ENCODE measurements at regions not wholly inside any gene's neighbourhood (a gene's known extent, or its start where the extent isn't known, plus 50 kb on each side); places are given as distances from the start of the nearest gene placed in this dataset.
"Not testable (repeated sequence)": the region's sequence is repeated elsewhere in the genome, so short reads cannot be mapped to it uniquely, and the experiment has no call there.

DNA sequence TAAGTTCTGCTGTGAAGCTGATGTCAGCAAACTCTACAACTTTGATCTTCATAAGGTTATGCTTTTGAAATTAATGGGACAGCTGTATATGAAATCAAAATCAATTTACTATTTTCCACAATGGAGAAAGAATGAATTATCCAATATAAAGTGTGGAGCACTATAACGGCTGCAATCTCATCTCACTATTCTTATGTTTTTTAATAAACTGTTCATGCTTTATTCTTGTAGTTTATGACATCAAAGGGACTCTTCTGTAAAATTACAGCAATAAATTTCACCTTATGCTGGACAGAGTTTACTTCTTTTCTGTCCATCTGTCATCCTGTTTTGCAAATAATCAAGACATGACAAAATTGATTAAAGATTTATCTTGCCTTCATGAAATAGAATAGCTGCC is 192.5 kb downstream of the TECRL start:
- no peak for DNase-seq

DNA sequence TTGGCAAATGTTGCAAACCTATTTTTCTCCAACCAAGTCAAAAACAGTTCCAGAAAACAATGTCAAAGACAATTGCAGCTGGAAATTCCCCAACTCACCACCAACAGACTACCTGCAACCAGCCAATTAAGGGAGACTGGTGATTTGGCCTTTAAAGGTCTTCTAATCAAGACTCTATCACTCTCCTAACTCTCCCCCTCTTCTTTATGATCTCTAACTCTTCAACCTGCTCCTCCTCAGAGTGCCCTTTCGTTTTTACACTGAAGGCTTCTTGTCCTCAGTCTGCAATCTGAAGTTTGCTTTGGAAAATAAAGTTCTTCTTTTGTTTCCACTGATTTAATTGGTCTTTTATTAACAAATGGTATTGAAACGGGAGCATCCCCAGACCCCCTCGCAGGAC is 203.9 kb downstream of the TECRL start:
- no peak for DNase-seq

DNA sequence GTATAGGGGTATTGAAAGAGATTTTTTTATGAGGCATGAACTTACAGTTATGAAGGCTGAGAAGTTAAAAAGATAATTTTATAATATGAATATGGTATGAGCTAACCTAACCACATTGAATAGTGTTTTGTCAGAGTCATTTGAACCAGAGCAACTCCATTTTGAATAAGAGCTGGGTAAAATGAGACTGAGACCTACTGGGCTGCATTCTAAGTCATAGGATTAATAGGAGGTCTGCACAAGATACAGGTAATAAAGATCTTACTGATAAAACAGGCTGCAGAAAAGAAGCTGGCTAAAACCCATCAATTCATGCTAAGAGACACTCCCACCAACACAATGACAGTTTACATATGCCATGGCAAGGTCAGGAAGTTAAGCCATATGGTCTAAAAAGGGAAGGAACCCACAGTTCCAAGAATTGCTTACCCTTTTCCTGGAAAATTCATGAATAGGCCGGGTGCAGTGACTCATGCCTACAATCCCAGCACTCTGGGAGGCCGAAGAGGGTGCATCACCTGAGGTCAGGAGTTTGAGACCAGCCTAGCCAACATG is 209.2 kb downstream of the TECRL start:
- no peak for DNase-seq

DNA sequence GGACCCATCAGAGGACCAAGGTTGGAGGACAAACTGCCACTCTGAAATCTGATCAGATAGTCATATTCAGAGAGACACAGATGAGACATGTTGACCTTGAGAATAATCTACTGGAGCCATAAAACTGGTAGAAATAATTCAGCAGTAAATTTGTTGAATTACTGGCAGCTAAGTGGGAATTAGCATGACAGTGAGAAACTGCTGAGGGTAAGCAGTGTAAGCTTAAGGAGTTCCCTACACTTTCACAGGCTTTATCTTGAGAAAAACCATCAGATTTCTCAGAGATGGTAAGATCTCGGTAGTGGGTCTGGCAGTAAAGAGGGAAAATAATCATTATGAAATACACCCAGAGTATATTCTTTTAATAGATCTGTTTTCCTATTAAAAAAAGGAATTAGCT is 213.7 kb downstream of the TECRL start:
- no peak for DNase-seq

DNA sequence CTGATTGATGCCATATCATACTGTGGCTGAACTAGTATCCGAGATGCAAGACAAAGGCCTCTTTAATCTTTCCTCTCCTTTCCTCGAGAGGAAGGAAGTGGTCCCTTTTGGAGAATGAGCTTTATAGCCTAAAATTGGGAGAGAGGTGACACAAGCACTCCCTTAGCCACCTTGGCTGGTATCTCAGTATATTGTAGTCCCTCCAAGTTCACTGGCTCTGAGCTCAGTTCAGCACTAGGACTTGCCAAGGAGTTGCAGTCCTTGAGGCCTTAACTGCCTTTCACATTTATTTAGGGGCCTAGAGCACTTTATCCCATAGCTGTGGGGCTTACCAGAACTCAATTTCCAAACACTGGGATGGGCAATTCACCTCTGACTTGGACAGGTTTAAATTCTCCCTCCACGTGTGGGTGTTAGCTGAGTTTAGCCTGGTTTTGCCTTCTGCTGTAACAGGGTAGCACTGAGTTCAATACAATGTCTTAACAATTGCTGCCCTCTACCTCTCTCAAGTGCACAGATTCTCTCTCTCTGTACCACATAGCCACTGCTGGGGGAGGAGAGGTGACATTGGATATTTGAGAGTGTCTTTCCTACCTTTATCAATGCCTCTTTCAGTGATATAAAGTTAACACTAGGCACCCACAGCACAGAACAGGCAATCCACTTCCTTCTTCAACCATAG is 216.4 kb downstream of the TECRL start:
- no peak for DNase-seq

DNA sequence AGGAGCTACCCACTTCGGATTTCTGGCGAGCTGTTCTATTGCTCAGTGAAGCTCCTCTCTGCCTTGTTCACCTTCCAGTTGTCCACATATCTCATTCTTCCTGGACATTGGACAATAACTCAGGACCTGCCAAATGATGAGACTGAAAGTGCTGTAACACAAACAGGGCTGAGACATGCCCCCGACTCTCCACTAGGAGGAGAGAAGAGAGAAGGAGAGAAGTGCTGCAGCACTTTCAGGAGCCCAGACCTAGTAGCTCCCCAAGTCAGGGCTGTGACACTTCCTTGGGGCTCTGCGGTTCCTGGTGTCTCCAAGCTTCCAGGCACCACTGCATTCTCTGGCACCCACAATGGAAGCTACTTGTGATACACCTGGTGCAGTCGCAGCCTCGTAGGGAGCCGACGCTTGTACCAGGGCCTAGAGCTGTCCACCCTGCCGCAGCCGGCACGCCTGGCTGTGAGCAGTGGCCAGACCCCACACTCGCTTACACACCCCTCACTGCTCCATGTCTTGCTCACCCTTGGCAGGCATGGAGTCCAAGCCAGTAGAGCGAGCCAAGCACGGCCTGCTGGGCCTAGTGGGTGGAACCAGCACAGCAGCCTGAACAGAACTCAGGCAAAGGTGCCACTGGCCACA is 234.9 kb downstream of the TECRL start:
- DNase-seq: no peak

DNA sequence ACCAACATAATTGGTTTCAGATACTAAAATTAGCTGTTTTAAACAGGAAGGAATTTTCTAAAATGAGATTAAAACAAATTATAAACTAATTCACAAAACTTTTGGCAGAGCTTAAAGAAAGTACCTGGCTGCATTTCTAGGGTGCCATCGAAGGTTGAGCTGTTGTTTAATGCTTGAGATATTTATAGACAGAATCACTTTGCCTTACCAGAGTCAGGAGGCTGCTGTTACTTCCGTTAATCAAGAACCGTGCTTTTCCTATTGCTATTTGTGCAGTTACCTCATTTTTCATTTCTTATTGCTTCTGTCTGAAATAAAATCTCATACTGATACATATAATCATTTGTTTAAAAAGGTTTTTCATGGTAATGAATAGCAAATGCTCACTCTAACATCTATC is 242.9 kb downstream of the TECRL start:
- DNase-seq: no peak

DNA sequence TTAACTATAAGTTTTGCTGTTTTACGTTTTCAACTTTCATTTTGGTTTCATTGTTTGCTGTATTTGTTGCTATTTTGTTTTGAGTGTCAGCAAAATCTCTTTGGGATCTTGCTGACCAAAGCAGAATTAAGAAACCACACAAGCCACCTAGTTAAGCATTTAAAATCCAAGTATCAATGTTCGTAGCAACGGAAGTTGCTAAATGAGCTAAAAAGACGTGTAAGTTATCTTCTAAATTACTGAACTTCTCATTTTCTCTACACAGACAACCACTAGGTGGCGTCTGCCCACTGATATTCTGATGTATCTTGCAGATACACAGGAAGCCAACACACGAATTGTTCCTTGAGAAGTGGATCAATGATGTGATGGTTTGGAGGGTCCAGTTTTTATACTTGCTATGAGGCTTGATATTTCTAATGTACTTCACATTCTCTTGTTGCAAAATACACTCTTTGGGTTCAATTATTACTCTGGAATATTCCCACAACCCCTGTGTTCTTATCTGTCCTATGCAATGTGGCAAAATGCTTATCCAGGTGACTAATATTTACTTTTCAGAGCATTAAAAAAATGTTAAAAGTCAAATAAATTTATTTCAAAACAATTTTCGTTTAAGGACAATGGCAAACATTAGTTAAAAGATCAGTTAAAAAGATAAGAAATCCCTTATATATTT is 250.5 kb downstream of the TECRL start:
- peak in 6 of 14 donors; percentile 1 to 21 (median 8) for DNase-seq

DNA sequence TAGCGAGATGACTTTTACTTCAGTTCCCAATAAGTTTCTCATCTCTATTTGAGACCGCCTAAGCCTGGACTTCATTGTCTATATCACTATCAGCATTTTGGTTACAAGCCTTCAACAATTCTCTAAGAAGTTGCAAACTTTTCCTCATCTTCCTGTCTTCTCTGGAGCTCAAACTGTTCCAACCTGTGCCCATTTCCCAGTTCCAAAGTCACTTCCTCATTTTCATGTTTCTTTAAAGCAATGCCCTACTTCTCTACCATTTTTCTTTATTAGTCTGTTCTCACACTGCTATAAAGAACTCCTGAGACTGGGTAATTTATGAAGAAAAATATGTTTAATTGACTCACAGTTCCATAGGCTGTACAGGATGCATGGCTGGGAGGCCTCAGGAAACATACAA is 251.9 kb downstream of the TECRL start:
- DNase-seq: no peak

DNA sequence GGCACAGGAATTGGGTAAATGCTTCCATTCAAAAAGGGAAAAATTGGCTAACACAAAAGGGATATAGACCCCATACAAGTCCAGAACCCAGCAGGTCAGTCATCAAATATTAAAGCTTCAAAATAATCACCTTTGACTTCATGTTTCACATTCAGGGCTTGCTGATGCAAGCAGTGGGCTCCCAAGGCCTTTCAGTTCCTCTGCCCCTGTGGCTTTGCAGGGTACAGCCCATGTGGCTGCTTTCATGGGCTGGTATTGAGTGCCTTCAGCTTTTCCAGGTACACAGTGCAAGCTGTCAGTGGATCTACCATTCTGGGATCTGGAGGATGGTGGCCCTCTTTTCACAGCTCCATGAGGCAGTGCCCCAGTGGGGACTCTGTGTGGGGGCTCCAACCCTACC is 253.0 kb downstream of the TECRL start:
- DNase-seq: no peak

DNA sequence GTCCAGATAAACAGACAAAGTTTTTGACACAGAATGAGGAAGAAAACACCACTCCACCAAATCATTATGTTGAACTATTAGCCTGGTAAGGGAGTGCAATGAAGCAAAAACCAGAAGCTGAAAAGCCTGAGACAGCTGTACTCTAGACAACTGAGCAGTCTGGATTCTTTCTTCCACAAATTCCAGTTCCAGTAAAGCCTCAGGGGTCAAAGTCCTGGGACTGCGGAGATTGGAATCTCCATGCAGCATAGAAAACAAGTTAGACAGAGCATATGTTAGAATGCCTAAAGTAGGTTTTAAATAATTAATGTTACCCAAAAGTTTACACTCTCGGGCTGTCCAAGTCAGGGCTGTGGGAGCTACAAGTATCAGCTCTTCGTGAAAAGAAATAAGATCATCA is 263.2 kb downstream of the TECRL start:
- no peak for DNase-seq

DNA sequence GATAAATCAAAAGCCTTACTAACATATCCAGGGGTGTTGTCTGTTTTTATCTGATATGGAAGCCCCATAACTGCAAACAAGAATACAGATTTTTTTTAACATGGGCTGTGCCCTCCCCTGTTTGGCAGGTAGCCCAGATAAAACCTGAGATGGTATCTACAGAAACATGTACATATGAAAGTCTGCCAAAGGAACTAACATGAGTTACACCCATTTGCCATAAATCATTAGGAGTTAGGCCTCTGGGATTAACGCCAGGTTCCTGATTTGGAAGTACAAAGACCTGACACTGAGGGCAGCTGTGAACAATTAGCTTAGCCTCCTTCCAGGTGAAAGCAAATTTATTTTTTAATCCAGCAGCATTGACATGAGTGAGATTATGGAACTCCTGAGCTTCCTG is 264.3 kb downstream of the TECRL start:
- no peak for DNase-seq

DNA sequence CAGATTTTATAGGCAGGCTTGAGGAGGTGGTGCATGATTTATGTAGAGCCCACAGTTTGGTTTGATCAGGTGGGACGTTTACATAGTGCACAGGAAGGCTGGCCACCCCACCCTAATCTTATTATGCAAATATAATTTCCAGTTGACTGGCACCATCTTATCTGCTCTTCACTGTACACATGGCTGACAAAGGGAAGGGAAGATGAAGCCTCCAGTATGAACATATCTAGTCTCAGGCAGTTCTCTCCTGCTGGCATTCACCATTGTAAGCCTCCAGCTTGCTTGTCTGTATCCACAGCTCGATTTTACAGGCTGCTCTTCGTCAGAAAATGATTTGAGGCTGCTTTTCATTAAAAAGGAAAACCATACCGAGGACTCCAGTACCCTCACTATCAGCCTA is 278.3 kb downstream of the TECRL start:
- DNase-seq: no peak

DNA sequence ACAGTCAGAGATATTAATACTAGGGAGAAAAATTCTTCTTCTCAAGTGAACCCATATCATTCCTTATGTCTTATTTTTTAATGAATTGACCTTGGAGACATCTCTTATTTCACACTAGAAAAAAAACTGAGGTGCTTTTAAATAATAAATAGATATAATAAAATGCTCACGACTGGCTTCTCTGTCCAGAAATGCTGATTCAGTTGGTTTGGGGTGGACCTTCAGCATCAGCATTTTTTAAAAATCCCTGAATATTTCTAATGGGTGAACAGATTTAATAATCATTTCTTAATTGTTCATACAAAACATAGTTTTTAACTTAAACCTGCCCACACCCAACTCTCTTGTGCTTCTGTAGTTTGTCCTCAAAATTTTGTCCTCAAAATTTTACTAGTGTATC is 283.9 kb downstream of the TECRL start:
- no peak for DNase-seq

DNA sequence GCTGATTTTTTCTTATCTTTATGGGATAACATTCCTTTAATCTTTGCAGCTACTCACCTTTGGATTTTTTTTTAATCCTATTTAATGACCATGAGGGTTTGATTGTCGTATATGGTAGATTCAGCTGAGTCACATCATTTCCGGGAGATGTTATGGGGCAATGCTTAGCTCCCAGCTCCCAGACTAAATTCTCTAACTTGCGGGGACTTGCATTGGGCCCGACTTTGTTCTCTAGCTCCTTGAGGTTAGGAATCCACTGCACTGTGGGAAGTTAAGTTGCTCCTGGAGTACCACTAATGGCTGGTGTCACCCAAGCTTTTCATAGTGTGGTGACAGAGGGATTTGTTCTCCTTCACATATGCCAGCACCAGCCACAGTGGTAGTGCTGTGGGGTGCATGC is 287.4 kb downstream of the TECRL start:
- DNase-seq: no peak

DNA sequence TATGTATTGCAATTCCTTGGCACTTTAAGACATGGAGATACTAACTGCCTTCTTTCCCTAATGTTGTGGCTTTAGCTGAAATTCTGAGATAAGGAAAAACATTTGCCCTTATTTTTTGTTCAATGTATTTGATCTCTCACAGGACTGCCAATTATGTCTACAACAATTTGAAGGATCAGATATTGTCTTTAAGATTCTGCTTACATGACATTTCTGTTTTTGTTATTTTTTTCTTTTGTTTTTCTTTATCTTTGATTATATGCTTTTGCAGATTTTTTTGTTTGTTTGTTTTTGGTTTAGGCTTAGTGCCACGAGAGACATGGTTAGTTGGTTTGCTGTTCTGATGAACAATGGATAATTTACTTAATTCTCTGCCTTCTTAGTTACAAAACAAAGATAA is 303.3 kb downstream of the TECRL start:
- DNase-seq: no peak

DNA sequence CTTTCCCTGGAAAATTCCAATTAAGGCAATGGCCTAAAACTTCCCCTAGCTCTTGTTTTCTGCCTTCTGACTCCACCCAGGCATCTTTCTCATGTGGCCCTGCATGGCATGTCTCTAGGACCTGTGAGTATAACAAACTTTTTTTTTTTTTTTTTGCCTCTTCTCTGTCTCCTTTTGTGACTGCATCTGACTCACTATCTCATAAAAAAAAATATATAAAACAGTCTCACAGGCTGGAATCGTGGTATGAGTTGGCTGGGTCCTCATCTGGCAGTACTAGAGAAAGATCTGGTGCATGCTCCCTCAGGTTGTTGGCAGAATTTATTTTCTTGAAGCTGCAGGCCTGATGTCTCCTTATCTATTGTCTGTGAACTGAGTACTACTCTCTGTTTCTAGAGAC is 313.9 kb downstream of the TECRL start:
- DNase-seq: no peak

DNA sequence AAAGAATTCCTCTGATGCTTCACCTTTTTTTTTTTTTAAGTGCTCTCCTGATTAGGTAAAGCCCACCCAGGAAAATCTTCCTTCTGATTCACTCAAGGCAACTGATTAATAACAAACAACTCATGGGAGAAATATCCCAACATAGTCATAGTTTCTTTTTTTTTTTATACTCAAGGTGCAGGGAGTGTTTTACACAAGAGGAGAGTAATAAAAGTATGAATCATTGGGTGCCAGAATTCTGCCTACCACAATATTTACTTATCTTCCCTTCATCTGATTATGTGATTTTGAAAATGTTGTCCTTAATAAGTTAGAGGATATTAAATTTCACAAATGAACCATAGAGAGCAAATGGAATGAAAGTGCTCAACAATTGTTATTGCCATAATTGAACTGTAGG is 329.9 kb downstream of the TECRL start:
- DNase-seq: no peak

DNA sequence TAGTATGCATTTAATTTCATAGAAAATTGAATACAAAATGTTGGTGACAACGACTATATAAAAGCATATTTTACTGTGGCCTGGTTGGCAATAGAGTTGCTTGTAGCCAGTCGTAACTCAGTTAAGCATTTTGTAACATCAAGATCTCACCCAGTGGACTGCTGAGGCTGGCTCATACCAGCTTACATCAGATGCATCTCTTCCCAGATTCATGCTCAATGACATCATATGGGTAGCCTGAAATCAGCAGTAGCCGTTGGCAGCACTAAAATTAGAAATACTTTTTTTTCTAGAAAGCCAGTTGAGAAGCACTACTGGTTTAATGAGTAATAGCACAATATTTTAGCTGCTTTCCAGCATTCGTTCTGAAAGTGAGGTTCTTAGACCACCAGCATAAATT is 341.2 kb downstream of the TECRL start:
- no peak for DNase-seq

DNA sequence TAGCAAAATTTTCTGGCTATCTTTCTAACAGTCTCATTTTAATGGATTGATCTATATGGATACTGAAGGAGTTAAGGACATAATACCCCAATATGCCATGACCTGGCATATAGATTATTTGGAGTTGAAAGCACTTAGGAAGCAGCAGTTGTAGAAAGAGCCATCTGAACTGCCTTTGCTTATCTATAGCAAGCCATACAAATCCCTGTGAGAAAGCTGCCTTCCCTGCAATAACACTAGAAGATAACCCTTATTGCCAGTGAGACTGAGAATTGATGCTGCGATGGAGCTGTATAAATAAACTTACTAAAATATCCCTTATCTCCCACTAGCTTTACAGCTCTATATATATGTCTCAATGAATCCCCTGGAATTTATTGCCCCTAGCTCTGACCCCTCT is 346.3 kb downstream of the TECRL start:
- DNase-seq: no peak

DNA sequence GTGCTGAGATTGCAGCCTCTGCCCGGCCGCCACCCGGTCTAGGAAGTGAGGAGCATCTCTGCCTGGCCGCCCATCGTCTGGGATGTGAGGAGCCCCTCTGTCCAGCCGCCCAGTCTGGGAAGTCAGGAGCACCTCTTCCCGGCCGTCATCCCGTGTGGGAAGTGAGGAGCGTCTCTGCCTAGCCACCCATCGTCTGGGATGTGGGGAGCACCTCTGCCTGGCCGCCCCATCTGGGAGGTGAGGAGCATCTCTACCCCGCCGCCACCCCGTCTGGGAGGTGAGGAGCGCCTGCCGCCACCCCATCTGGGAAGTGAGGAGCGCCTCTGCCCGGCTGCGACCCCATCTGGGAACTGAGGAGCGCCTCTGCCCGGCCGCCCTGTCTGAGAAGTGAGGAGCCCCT is 372.2 kb downstream of the TECRL start:
- DNase-seq: not testable (repeated sequence)

DNA sequence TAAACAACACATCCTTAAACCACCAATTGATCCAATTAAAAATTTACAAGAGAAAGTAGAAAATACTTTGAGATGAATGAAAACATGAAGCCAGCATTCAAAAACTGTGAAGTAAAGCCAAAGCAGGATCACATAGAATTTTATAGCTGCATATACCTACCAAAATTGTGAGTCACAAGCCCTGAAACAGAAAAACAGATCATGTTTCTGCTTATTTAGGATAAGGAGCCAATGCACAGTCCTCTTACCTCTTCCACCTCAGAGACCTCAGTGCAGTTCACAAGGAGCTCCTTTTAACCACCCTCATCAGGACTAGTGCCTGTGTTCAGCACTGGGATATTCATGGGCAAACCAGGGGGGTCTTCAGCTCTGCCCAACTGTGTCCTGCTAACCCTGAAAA is 386.7 kb downstream of the TECRL start:
- no peak for DNase-seq

DNA sequence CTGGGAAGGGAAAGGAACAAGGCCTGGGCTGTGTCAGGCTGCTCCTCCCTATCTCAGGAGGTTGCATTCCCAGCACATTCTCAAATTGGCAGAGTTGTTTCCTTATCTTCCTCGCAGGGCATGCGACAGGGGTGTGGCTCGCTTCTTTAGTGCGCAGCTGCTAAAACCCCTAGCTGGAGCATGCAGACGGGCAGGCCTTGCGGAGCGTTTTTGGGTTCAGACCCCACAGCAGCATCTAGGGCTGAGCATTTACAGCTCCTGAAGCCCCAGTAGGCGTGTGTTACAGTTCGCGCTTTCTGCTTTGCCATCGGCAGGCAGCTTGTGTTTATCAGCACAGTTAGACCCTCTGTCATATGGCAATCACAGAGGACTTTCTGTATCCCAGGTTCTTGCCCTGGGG is 392.4 kb downstream of the TECRL start:
- DNase-seq: no peak

DNA sequence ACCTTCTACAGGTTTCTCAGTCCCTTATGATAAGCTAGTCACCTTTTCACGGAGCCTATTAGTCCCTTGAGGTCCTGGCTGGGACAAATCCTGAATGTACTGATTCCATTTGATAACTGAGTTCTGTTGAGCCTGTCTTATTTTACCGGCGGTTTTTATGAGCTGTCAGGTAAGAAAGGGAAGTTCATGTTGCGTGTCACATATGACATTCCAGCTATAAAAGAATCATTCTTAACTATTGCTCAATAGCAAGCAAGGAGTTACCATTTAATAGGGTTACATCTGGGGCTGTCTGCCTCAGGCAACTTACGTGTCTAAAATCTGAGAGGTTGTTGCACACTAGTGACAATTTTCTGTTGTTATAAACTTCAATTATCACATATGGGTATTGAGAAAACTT is 394.6 kb downstream of the TECRL start:
- no peak for DNase-seq

All from C1 segment of cervical spinal cord (tissue), 14 donors.